Testis (tissue), 2 donors: ENCODE measurements at regions not wholly inside any gene's neighbourhood (a gene's known extent, or its start where the extent isn't known, plus 50 kb on each side); places are given as distances from the start of the nearest gene placed in this dataset.

ENCODE experiments used
- DNase-seq: peaks from one replicate; pipeline ENCODE4 v3.0.0-alpha.2; 2019
- H3K27ac ChIP-seq, 2 donors: fragments of 200-600 bp; sonication (generic); one replicate each; pipeline ENCODE4 v1.5.1; 2019
- H3K27me3 ChIP-seq: fragments of 200-600 bp; sonication (generic); one replicate; pipeline ENCODE4 v1.5.1; 2019
- H3K36me3 ChIP-seq: fragments of 200-600 bp; sonication (generic); one replicate; pipeline ENCODE4 v1.5.1; 2017; ENCODE audit warnings: low read depth; ENCODE audit errors: missing control alignments
- H3K4me1 ChIP-seq: fragments of 200-600 bp; sonication (generic); one replicate; pipeline ENCODE4 v1.5.1; 2019
- H3K4me3 ChIP-seq, 2 donors: fragments of 200-600 bp; sonication (generic); one replicate each; pipeline ENCODE4 v1.5.1; 2017 to 2019
- H3K9me3 ChIP-seq: fragments of 200-600 bp; sonication (generic); one replicate; pipeline ENCODE4 v1.5.1; 2017
- POLR2A ChIP-seq: fragments of 450-650 bp; IDR thresholded peaks from one replicate; pipeline ENCODE4 v1.6.1; 2017; ENCODE audit warnings: antibody characterized with exemption, mild to moderate bottlenecking, moderate library complexity
- WGBS, 2 donors: methylation state at CpG; one replicate each; pipeline ENCODE4 v1.1.5; 2018; 5-methylcytosine and 5-hydroxymethylcytosine counted together
- intact Hi-C: fragments of 100-400 bp; cut with DNase I; formaldehyde crosslinking; loops from one replicate; pipeline ENCODE4 v1.15.1; 2023; ENCODE audit warnings: low total_unique reads
- TF ChIP-seq, protein P1 (sequence below), 3 experiments: fragments of 450-650 bp in 2 of 3; fragments of 200-600 bp in 1 of 3; sonication (generic) in 1 of 3; IDR thresholded peaks; one replicate each; pipeline ENCODE4 v1.5.1; 2016 to 2019; ENCODE audit warnings: antibody characterized with exemption in 3 of 3, mild to moderate bottlenecking in 2 of 3, moderate library complexity in 1 of 3

DNA sequence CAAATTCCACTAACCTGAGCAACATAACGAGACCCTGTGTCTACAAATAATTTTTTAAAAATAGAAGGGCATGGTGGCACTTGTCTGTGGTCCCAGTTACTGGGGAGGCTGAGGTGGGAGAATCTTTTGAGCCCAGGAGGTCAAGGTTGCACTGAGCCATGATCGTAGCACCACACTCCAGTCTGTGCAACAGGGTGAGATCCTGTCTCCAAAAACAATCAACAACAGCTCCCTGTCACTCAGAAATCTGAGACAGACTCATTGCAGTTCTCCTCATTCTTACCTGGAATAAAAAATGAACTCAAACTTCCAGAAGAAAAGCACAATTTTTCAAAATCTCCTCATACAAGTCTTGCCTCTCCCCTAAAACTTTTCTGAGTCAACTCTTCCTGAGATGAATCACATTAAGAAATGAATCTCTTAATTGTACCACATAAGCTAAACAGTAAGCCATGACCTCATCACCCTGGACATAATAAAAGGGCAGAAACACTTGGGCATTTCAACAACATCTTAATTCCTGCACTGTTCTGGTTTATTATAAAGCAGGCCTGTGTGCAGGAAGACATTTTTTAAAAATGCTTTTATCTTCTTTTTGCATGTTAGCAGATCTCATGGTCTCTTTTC lies 214.3 kb upstream of the CDKN3 start:
- Histone ChIP-seq H3K36me3 (no peaks in the 10 kb centered on the region), H3K4me1 (no peaks in the 10 kb centered on the region), H3K27me3 (no peaks in the 10 kb centered on the region), H3K9me3 (no peaks in the 10 kb centered on the region), H3K27ac (no peak overlapping the region), H3K4me3 (no peak overlapping the region)
- WGBS, 2 donors, result 79 to 84% methylated on average over 2 of the region's 2 CpGs
- TF ChIP-seq, protein P1, sequence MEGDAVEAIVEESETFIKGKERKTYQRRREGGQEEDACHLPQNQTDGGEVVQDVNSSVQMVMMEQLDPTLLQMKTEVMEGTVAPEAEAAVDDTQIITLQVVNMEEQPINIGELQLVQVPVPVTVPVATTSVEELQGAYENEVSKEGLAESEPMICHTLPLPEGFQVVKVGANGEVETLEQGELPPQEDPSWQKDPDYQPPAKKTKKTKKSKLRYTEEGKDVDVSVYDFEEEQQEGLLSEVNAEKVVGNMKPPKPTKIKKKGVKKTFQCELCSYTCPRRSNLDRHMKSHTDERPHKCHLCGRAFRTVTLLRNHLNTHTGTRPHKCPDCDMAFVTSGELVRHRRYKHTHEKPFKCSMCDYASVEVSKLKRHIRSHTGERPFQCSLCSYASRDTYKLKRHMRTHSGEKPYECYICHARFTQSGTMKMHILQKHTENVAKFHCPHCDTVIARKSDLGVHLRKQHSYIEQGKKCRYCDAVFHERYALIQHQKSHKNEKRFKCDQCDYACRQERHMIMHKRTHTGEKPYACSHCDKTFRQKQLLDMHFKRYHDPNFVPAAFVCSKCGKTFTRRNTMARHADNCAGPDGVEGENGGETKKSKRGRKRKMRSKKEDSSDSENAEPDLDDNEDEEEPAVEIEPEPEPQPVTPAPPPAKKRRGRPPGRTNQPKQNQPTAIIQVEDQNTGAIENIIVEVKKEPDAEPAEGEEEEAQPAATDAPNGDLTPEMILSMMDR (IDR thresholded peaks at IDR 0.05), result no peak
- no peak for TF ChIP-seq POLR2A
- intact Hi-C loops, result no loop called here
- DNase-seq, result no peak

GRCh38 chr14:54186821-54187763 lies 209.7 kb upstream of the CDKN3 start:
- H3K4me3 ChIP-seq, result no peak overlapping the region
- no peak for DNase-seq
- no peaks in the 10 kb centered on the region for H3K4me1 ChIP-seq
- H3K27me3 ChIP-seq, result no peaks in the 10 kb centered on the region
- intact Hi-C loops, result no loop called here
- no peak for TF ChIP-seq POLR2A
- TF ChIP-seq, protein P1 (IDR thresholded peaks at IDR 0.05), result no peak
- 61 to 79% methylated on average over 7 of the region's 7 CpGs for WGBS, 2 donors
- no peaks in the 10 kb centered on the region for H3K36me3 ChIP-seq
- H3K9me3 ChIP-seq, result no peaks in the 10 kb centered on the region
- no peak overlapping the region for H3K27ac ChIP-seq

GRCh38 chr14:54188064-54188666 lies 208.6 kb upstream of the CDKN3 start:
- Histone ChIP-seq H3K4me1 (no peaks in the 10 kb centered on the region), H3K27ac (no peak overlapping the region), H3K36me3 (no peaks in the 10 kb centered on the region), H3K27me3 (no peaks in the 10 kb centered on the region), H3K4me3 (peak overlapping the region; percentile 20 to 27), H3K9me3 (no peaks in the 10 kb centered on the region)
- DNase-seq, result peak; percentile 49
- intact Hi-C loops, result no loop called here
- no peak for TF ChIP-seq POLR2A
- TF ChIP-seq, protein P1 (IDR thresholded peaks at IDR 0.05), result no peak
- 66% methylated on average over 16 of the region's 16 CpGs for WGBS, 2 donors

DNA sequence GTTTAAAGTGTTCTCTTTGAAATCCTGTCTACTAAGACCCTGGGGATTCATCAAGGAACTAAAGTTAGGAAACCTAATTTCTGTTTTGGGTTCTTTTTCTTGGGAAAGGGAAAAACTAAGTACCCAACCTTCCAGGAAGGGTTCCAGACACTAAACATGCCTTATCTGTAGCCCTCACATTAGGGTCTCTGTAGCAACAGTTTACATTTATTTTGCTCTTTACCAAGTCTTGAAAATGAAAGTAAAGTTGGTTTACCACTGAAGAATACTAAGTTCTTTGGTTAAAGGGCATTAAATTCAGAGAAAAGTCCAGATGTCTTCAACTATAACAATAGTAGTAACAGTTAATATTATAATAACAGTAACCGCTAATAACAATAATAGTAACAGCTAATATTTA lies 207.5 kb upstream of the CDKN3 start:
- DNase-seq, result no peak
- intact Hi-C loops, result no loop called here
- TF ChIP-seq, protein P1 (IDR thresholded peaks at IDR 0.05), result no peak
- no peak for TF ChIP-seq POLR2A
- Histone ChIP-seq H3K9me3 (no peaks in the 10 kb centered on the region), H3K27me3 (no peaks in the 10 kb centered on the region), H3K4me1 (no peaks in the 10 kb centered on the region), H3K27ac (no peak overlapping the region), H3K4me3 (no peak overlapping the region), H3K36me3 (no peaks in the 10 kb centered on the region)
- WGBS, 2 donors, result 75 to 91% methylated on average over 1 of the region's 1 CpG
